Kidney tubule cell (primary cell): ENCODE measurements at regions not wholly inside any gene's neighbourhood (a gene's known extent, or its start where the extent isn't known, plus 50 kb on each side); places are given as distances from the start of the nearest gene placed in this dataset.

Experiments
- DNase-seq: peaks from one replicate; pipeline ENCODE4 v3.0.0-alpha.2; 2018; ENCODE audit warnings: low spot score

- peak; percentile 84 for DNase-seq
Observed at GRCh38 chr6:167756597-167756996, 70.1 kb upstream of the AFDN start.

DNA sequence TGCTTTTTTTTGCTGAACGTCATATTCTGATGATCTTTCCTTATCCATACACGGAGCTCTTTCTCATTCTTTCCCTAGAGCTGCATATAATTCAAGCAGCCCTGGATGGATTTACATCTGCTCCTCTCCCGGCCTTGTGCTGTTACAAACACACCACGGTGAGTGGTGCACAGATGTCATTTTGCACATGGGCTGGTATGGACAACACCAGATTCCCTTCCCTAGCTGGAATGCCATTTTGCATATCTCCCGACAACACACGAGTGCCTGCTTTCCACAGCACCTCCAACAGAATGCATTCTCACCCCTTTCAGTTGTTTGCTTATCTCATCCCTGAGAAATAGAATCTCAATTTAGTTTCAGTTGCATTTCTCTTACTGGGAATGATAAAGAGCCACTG, 69.5 kb upstream of the AFDN start:
- DNase-seq, result no peak

GRCh38 chr6:167757821-167758220, 68.9 kb upstream of the AFDN start:
- no peak for DNase-seq

DNA sequence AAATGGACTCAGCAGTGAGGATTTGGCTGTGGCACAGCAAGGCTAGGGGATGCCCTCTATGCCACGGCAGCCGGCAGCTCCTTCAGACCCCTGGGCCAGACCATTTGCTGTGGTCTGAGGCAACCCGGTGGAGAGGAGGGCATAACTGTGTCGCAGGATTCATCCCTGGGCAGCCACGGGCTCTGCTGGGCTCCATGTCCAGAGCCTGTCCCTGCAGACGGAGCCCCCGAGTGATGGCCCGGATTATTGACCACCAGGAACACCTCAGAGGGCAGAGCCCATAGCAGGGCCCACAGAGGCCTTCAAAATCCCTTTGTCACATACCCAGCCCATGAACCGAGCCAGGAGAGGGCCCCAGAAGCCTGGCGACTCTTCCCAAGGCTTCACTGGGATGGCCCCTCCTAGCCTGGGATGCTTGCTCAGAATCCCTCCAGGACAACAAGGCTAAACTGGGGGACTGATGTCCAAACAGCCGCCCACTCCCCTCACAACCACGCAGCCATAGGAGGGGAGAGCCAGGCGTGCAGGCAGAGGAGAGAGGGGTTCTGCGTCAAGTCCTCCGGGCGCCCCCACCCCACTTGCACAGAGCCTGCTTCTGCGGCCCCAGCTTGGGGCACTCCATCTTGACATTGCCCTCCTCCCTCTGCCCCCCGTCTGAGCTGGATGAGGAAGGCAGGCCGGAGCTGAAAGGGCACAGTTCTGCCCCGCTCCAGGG, 68.2 kb upstream of the AFDN start:
- no peak for DNase-seq

GRCh38 chr6:167759206-167759605, 67.5 kb upstream of the AFDN start:
- DNase-seq, result no peak

DNA sequence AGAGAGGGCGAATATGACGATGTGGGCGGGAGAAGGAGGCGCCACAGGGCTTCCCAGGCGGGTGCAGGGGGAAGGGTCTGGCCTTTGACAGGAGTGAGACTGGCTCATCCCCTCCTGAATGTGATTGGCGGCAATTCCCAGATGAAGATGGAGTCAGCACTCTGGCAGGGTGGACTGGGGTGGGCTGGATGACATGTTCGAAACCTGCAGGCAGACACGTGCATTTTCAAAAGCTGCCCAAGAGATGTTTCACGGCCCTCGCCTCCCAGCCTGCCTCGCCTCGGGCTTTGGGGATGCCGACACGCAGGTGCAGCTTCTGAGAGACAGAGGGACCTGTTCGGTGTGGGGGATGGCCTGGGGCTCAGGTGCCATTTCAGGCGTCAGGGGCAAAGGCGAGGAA, 66.8 kb upstream of the AFDN start:
- DNase-seq, result no peak

- peak; percentile 21 for DNase-seq
Observed at GRCh38 chr6:167760979-167761793, 65.5 kb upstream of the AFDN start.

- no peak for DNase-seq
Observed at GRCh38 chr6:167761794-167762258, 64.9 kb upstream of the AFDN start.

DNA sequence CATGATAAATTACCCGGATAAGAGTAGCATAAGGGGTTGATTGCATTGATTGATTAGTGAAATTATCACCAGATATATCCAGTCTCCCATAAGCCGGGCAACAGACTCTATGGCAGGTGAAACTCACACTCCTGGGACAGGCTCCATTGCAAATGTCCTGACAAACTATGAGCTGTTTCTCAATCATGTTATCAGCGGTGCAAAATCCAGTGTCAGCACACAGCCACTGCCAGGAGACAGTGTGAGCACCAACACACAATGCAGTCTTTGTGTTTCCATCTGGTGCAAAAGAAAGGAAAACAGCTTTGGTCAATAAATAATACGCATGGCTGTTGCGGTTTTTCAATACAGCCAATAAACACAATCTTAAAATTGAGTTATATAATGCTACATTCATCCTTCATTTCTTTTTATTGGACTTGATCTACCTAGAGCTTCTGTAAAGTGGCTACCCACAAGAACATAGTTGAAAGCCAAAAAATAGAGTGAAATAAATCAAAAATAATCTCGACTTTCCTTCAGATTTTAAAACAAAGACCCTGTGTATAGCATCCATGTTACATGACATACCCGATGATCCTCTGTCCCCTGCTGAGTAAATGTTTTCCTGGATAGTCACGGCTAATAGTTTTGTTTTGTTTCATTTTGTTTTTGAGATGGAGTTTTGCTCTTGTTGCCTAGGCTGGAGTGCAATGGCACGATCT, 64.3 kb upstream of the AFDN start:
- DNase-seq, result no peak

- no peak for DNase-seq
Observed at GRCh38 chr6:167763056-167763944, 63.4 kb upstream of the AFDN start.

GRCh38 chr6:167764215-167764614, 62.5 kb upstream of the AFDN start:
- DNase-seq, result no peak

DNA sequence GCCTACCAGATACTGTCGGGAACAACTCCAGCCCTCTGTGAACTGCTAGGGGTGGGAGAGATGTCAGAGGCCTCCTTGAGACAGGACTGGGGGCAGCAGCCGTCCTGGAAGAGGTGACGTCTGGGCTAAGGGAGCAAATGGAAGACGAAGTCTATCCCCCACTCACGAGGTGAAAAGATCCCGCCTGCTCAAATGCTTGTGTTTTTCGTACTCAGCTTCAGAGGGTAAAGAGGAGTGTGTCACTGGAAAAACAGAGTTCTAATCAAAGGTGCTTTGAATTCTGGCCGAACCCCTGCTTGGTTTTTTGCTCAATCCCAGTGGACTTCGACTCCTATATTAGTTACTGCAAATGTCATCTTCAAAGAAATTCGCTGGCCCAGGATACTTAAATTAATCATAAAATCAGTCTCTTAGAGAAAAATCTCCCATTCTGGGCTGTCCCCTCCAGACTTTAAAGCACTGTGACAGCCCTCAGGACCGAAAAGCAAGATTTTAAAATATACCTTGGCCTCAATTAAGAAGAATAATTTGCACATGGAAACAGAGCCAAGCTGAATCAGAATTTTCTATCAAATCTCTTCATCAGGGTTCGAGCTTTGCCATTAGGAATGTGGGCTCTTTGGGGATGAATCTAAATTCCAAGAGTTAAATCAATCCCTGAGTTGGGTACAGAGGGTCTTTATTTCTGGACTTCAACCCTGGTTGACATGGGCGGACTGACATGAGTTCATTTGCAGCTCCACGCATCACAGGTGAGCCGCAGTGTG, 61.8 kb upstream of the AFDN start:
- DNase-seq, result no peak

DNA sequence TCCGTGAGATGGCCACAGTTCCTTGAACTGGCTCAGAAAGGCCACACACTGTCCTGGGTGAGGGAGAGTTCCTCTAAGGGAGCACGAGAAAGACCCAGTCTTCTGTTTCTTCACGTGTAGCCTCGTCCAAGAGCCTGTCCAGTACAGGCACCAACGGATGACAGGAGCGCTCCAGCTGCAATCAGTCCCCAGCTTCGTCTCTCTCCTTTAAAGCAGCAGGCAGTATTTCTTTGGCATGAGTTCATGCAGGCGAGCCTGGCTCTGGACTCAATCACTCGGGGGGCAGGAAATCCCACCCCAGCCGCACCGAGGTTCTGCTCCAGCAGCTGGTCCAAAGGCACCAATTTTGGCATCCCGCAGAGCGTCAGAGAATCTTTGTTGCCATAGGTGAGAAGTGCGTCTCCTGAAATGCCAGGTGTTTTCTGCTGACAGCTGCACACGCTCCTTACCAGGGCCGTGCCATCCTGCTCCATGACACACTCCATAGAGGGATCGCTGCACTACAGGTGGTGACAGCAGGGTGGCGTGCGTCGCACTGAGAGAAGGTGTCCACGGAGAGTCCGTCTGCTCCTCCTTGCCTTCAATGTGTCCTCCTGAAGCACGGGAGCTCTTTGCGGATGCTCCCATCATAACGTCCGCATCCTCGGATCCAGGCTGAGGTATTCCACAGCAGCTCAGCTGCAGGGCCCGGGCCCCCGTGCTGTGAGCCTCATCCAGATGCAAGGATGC, 59.6 kb upstream of the AFDN start:
- DNase-seq, result no peak

DNA sequence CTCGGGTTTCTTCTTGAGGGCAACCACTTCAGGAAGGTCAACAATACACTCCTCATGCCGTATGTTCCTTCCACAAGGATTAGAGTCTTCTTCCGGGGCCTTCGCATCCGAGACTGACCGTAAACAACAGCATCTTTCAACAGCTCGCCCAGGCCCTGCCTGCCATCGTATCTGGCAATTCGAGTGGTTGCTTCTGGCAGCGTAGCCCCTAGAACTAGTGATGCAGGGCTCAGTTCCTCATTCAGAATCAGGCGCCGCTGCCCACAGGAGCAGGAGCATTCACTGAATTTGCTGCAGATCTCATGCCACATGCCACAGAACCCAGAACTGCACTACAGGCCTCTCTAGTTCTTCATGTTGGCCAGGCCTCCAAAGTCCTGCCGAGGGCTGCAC, 59.0 kb upstream of the AFDN start:
- DNase-seq, result no peak

GRCh38 chr6:167768471-167769215, 58.1 kb upstream of the AFDN start:
- DNase-seq, result no peak

GRCh38 chr6:167769408-167770190, 57.1 kb upstream of the AFDN start:
- DNase-seq, result peak; percentile 29

DNA sequence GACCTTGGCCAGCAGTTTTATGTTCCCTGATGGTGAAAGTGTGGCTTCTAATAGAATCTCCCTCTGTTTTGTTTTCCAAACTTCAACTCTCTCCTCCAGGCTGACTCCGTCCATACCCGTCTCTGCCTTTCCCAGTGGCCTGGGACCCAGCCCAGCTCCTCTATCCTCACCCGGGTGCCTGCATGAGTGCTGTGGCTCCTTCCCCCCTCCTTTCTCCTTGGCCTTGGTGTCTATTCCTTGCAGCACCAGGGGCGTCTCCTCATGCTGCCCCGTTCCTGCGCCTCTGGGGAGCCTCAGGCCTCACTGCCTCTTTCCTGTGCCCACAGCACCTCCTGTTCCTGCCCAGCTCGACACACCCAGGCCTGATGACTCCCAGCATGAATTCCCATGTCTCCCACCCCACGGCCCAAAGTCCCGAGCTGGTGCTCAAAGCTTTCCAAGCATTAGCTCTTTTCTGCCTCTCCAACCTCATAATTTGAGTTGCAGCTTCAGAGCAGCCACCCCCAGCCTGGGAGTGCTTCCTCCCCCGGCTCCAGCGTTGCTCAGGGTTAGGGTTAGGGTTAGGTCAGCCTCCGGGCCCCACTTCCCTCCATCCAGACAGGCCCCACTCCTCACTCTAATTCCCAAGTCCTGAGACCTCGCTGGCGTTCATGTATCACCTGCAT, 56.3 kb upstream of the AFDN start:
- DNase-seq, result no peak

- no peak for DNase-seq
Observed at GRCh38 chr6:167774881-167775280, 51.8 kb upstream of the AFDN start.
